ENCODE measurements at regions not wholly inside any gene's neighbourhood (a gene's known extent, or its start where the extent isn't known, plus 50 kb on each side); places are given as distances from the start of the nearest gene placed in this dataset.

- no peak for TF ChIP-seq CTCF (conservative IDR thresholded peaks at IDR 0.05 in 1 of 2, IDR thresholded peaks at IDR 0.05 in 1 of 2; ENCODE audit: low read depth in 1 of 2, low read length in 2 of 2)
- no peak for TF ChIP-seq EZH2 (IDR thresholded peaks at IDR 0.05; ENCODE audit: low read length, missing control alignments)
Observed at GRCh38 chr16:72299684-72300243, 127.8 kb upstream of the PMFBP1 start.

All from fibroblast of lung (primary cell).